Left cardiac atrium (tissue), 4 donors: ENCODE measurements at regions not wholly inside any gene's neighbourhood (a gene's known extent, or its start where the extent isn't known, plus 50 kb on each side); places are given as distances from the start of the nearest gene placed in this dataset.
"Not testable (repeated sequence)": the region's sequence is repeated elsewhere in the genome, so short reads cannot be mapped to it uniquely, and the experiment has no call there.

Experiments
- ATAC-seq, 2 donors: fragments of 200-7000 bp; cut with Tn5 transposase; one replicate each; pipeline ENCODE4 v1.9.1; 2020; ENCODE audit warnings: mild to moderate bottlenecking in 2 of 2, moderate library complexity in 2 of 2
- DNase-seq: peaks from one replicate; pipeline ENCODE4 v3.0.0-alpha.2; 2020
- intact Hi-C, 2 donors: fragments of 100-400 bp; cut with DNase I; formaldehyde crosslinking; loops; one replicate each; pipeline versions ENCODE4 v1.14.1 to v1.15.1; 2022 to 2023
- donor health status: DM: no; HTN: yes; CAD: no.
- donor health status: DM: no; HTN: yes; CAD: no; lungs with severe emphysema.
- donor health status: DM: yes; HTN: yes; CAD: no.
- donor health status: Dilated cardiomyopathy.

DNA sequence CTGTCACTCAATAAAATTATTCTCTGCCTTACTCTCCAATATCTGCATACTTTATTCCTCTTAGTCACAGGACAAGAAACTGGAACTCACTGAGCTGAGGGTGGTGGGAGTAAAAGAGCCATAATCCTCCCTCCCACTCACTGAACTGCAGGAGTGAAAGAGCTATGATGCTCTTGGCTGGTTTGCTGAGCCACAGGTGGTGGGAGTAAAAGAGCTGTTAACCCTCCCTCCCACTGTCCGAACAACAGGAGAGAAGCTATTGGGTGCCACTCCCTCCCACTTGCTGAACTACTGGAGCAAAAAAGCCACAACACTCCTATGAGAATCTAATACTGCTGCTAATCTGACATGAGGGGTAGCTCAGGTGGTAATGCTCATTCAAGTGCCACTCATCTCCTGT is 391.0 kb downstream of the NSUN3 start:
- no peak for ATAC-seq

DNA sequence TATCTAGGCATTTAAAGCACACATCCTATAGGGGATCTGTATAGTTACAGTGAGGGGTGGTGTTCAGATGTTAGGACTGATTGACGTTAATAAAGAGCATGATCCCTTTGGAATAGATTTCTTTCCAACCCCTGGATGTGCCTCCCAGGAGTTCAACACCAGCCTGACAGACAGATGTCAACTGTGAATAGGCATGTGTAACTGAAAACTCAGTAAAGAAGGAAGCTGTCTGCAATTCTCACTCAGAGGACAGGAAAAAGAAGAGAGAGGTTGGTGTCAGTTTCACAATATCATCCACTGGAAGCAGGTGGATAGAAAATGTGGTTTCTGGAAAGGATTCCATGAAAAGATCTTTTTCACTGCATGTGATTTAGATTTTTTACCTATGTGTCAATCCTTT is 396.3 kb downstream of the NSUN3 start:
- DNase-seq (no peak), ATAC-seq (no peak)
- intact Hi-C loops = no loop called here

More for the DNA sequence above, 391.0 kb downstream of the NSUN3 start:
- intact Hi-C loops = loop anchor here in 1 of 2 donors (2.0 kb wide), 1 partner anchor 59 kb away; no protein-coding TSS in a partner anchor
- no peak for DNase-seq

DNA sequence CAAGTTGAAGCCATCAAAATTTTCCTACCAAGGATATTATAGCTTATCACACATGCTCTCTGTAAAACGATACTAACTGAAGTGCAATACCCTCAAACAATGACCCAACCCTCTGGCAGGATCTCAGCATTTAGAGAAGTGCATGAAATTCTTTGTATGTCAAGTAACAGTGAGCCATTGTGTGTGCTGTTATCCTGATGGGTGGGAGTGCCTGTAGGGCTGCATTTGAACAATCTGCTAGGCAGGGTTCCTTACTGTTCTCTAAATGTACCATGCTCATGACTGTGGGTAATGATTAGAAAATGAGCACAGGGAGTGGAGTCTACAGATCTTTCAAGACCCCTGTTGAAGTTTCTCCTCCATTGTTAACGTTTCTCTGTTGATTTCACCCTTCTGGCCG is 398.1 kb downstream of the NSUN3 start:
- intact Hi-C loops = no loop called here
- ATAC-seq = no peak

DNA sequence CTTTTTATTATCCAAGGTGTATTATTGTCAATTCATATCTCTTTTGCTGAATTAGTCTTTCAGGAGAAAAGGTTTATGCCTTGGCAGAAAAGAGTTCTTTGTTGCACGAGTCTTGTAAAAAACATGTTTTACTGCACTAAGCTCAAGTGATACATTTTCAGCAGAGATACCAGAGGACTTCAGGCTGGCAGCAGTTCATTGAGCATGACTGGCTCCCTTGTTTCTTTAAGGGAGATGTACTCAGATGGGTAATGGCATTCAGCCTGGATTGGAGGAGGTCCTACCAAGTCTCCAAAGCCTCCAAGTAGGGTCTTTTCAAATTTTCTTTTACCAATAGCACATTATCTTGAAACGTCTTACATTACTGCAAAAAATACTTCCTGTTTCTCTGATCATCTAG is 400.1 kb downstream of the NSUN3 start:
- ATAC-seq = no peak
- no peak for DNase-seq
- intact Hi-C loops = no loop called here

More for the DNA sequence above, 398.1 kb downstream of the NSUN3 start:
- no peak for DNase-seq

DNA sequence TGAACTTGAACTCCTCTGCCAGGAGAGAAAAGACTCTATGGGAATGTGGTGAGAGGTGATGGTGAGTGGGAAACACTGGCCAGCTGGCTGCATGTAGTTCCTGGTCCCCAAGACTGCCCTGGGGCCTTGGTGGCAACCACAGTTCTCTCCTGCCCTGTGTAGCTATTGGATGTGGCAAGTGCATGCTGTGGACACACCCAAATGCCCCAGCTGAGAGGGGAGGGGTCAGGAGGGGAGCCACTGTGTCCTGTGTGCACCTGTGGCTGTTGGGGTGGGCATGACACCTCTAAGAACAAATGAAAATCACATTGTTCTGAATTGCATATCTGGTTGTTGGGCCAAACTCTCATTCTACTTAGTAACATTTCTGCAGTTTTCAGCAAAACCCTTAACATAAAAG is 409.6 kb downstream of the NSUN3 start:
- intact Hi-C loops = no loop called here
- ATAC-seq = no peak
- DNase-seq = no peak

DNA sequence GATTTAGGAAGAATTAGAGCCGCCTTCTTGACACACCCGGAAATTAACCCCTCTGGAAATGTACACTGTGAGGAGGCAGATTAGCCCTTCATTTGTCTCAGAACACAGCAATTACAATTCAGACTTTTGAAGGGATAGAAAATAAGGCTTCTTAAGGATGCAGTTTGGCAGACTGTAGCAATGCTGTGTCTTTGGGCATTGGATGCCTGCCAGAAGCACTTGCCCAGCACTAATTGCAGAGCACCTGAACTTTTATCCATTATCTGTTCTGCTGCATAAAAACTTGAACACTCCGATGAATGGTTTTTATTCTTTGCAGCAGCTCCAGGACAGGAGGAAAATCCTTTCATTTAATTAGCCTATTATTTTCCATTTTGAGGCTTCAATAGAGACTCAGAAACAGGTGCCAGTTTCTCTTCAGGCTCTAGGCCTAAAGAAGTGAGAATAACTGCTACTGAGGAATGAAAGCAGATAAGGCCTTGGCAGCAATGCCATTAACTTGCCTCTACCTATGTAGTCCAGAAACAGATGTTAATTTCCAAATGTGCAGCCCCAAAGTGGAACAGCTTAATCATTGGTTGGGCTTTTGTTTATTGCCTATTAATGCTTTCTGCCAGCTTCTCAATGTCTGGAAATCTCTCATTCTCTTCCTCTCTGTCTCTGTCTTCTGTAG is 418.5 kb downstream of the NSUN3 start:
- no peak for DNase-seq
- intact Hi-C loops = no loop called here
- no peak for ATAC-seq

DNA sequence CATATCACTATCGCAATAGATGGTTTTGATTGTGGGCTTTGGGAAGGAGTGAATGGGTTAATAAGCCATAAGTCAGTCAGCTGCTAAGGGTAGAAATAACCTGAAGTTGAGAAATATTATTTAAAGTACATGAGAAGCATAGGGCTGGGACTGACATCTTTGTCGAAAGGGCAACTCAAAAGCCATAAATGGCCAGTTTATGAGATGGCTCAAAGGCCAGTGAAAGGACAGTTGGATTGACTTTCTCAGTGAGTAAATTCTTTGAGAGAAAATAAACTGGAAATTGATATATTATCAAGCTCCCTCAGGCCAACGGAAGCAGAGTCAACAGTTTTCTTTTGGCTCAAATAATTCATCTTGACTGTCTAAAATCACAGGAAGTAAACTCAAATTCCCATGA is 419.8 kb downstream of the NSUN3 start:
- ATAC-seq (no peak), DNase-seq (no peak)
- intact Hi-C loops = no loop called here

DNA sequence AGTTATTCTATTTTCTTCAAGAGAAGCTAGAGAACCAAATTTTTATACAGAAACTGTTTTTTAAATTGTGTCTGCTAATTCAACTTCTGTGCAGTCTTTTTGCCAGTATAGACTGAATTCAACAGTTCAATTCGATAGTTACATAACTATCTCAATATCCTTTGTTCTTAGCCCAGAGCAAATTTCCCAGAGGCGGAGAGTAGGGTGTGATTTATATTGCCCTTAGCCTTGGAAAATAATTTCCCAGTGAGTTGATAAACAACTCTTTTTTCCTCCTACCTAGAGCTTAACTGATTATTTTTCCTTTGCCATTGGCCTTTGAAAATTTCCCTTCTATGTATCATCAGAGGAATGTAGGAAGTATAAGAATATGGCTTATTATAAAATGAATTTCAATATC is 420.5 kb downstream of the NSUN3 start:
- intact Hi-C loops = no loop called here
- no peak for ATAC-seq
- DNase-seq = no peak

DNA sequence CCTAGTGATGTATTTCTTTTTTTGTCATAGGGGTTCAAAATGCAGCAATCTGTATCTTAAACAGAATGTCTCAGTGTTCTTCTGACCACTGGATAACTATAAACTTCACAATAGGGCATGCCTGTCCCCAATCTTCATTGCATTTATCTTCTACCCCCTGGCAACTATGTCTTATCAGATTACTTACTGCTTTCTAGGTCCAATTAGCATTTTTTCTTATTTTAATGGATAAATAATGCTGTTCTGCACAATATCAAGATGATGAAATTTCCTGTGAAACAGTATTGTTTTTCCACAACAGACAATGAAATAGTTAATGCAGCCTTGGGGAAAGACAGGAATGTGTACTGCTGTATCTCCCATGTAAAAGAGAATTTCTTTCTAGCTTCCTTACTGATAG is 432.1 kb downstream of the NSUN3 start:
- intact Hi-C loops = no loop called here
- ATAC-seq (no peak), DNase-seq (no peak)

DNA sequence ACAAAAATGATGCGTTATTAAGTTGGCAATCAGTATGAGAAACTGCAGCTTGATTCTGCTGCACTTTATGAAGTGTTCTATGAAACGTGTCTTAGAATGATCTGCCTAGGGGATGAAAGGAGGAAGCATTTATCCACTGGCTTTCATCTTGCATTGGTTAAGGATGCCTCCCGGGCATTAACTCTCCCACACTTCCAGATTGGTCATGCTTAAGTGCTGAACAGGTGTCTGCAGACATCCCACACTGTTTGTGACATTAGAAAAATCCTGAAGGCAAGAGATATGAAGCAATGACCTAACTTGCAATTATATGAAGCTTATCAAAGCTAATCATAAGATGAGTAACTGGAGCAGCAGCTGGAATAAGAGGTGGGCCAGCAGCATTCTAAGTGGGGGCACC is 437.3 kb downstream of the NSUN3 start:
- intact Hi-C loops = no loop called here
- ATAC-seq (no peak), DNase-seq (no peak)

DNA sequence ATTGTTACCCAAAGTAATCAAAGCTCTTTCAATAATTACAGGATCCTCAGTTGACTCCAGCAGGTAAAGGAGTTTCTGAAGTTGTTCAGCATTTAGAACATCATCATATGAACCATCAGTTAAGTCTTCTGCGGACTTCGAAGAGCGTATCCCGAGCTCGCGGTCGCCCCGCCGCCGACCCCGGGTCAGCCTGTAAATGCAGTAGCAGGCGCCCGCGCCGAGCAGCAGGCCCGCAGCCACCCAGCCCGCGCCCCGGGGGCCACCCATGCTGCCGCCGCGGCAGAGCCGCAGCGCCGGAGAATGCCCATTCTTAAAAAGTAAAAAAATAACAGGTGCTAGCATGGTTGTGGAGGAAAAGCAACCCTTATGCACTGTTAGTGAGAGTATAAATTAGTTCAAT is 444.5 kb downstream of the NSUN3 start:
- DNase-seq, ATAC-seq, intact Hi-C loops: not testable (repeated sequence)

DNA sequence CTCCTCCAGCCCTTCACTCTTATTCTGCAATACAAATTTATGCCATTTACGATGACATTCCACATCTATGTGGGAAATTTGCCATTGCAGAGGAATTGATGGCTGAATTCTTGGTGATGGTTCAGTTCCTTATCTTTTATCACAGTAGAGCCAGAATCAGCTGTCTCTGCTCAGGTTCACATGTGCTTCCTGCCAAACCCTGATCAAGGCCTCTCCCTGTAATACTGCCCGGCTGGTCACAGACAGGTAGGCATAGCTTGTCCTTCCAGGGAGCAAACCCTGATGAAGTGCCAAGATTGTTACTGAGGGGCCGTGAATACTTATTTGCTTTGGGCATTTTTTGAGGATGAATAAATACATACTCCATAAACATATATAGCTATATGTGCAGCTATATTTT is 450.0 kb downstream of the NSUN3 start:
- ATAC-seq (no peak), DNase-seq (no peak)
- intact Hi-C loops = loop anchor here in 1 of 2 donors (2.0 kb wide), 1 partner anchor 58 kb away; no protein-coding TSS in a partner anchor

DNA sequence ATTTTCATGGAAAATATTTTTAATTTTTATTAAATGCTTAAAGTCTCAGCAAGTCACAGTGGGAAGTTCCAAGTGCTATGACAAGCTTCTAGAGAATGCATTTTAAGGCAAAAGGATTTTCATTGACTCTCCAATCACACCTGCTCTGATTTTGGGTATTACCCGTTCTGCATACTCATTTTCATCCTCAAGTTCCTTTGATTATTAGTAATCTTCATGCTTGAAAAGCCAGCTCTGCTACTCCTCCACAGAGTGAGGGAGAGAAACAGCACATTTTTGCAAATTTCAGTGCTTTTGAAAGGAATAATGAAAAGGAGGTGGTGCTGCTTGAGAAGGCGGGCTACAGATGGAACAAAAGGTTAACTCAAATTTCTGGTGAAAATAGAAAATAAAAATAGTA is 450.7 kb downstream of the NSUN3 start:
- intact Hi-C loops = loop anchor here in 1 of 2 donors (2.0 kb wide), 1 partner anchor 59 kb away; no protein-coding TSS in a partner anchor
- DNase-seq = no peak
- no peak for ATAC-seq

DNA sequence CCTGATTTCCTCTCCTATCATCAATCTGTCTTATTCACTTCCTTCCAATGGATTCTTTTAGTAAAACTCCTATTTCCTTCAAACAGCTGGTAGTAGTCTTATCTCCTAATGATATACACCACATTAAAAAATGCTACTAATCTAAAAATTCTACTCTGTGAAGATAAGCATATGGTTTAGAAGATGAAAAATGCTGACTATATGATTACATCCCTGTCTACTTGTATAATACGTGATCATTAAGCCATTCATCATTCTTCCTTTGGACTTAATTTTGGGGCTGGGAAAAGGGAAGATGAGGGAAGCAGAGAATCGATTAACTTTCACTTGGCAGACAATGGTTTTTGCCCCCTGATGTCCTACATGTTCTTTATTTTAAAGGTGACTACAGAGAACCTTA is 453.1 kb downstream of the NSUN3 start:
- DNase-seq (no peak), ATAC-seq (no peak)
- intact Hi-C loops = no loop called here

DNA sequence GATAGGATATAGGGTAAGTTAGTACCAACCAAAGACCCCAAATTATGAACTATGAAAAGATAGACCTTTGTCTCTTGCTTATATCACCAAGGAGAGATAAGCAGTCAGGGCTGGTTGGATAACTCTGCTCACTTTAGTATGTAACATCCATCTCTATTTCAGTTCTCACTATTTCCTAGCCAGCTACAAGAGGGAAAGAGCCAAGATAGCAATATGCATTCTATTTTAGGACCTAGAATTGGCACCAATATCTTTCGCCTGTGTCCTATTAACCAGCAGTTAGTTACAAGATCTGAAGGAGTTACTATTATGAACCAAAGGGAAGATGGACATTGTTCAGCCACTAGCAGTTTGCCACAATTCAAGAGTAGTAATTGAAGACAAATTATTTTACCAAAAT is 457.5 kb downstream of the NSUN3 start:
- DNase-seq (no peak), ATAC-seq (no peak)
- intact Hi-C loops = no loop called here

DNA sequence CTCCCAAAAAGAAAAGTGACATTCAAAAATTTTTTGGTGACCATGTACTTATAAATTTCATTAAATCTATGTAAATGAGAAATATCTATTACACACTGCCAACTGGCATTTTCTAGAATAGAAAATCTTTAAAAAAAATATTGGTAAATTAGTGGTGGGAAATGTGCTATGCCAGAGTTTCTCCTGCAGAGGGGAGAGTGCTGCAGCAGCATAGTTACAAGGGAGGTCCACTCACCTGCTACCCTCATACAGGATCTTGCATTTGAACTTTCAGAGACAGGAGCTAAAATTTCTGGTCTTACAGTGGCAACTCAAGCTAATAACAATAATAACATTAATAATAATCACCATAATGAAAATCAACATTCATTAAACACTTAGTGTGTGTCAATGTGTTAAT is 459.6 kb downstream of the NSUN3 start:
- DNase-seq (no peak), ATAC-seq (no peak)
- intact Hi-C loops = no loop called here

DNA sequence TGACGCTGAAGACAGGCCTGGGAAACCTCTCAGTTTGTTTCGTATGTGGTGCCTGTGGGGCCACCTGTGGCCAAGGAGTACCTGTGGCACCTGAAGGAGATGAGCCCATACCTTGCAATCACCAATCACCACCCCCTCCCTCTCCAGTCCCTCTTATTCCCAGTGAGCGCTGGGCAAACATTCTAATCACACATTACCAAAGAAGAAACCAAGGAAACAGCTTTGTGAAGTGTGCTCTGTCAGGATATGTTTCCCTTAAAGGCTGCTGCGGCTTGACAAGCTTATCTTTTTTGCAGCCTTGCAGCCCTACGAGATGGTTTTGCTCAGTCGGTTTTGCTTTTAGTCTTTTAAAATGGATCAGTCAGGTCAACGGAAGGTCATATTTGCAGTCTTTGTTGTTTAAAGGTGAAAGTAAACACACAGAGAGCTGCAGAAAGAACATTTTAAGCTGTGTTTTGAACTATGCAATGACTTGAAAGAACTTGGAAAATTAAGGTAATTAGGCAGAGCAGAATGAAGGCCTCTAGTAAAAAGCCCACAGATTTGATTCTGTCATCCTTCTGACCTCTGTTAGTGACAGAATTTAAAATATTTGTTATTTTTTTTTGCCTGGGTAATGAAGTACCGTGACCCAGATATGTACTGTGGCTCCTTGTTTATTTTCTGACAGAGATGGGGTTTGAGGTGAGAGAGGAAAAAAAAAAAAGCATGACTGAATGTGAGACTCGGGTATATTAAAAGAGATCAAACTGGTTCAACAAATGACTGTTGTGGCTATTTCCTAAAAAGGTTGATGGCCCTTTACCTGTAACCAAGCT is 461.4 kb downstream of the NSUN3 start:
- DNase-seq (no peak), ATAC-seq (no peak)
- intact Hi-C loops = no loop called here

DNA sequence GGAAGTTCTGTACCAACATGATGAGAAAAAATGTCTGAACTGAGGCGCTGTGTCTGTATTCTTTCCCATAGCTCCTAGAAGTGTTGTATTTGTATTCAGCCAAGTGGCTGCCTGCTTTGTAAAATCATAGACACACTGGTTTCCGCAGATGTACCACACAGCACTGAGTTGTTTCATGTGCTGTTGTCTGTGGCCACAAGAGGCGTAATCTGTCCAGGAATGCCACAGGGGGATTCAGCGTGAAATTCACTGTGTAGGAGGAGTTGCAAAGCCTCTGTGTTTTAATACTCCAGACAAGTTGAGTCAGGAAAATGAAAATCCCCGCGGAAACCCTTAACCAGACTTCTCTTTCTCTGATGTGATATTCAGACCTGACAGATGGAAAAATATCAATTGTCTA is 462.2 kb downstream of the NSUN3 start:
- intact Hi-C loops = no loop called here
- peak; percentile 81 to 92 for ATAC-seq
- no peak for DNase-seq

DNA sequence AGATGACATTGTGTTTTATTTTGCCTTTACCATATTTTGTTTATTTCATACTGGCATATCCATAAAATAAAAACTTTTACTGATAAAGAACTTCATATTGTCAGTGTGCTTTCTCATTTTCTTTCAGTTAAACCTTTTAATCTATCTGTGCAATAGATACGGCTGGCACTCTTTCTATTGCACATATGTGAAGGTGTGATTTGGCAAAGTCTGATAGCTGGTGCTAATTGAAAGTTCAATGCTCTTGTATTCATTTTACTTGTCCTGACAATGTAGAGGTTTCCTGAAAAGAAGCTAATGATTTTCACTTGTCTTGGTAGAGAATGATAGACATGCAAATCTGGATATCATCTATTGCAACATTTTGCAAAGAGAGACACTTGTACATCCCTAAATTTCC is 467.0 kb downstream of the NSUN3 start:
- no peak for ATAC-seq
- intact Hi-C loops = no loop called here
- DNase-seq = no peak

DNA sequence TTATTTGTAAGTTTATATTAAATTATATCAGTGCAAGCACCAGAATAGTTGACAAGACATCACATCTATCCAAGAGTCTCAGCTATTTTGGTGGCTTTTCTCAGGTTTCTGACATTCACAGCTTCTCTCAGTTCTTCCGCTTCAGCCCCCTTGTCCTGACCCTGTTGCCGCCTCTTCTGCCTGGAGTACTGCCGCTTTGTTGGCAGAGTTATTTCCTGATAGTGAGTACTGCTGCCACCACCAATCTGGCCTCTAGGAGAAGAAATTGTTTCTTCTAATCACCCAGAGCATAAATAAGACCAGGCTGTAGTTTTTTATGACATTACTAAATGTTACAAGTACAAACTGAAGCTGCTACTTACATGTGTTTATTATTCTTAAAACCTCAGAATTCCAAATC is 470.1 kb downstream of the NSUN3 start:
- intact Hi-C loops = no loop called here
- ATAC-seq (no peak), DNase-seq (no peak)

DNA sequence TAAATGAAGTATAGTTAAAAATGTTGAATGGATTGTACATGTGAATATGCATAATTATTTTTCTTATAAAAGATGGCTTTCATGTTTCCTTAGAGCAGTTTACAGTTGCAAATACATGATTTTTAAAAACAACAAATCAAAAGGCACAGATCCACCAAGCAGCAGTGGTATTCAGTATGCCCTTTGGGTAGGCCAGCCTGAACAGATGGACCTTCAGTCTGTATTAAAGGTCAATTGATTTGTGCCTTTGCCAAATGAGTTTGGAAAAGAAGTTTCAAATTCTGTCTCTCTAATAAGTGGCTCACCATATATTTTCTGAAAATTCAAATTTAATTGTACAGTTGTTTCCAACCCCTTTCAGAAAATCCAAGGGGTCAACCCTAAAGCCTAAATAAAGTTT is 477.1 kb downstream of the NSUN3 start:
- DNase-seq (no peak), ATAC-seq (no peak)
- intact Hi-C loops = no loop called here
